Thymus (tissue), 11 donors: ENCODE measurements at regions not wholly inside any gene's neighbourhood (a gene's known extent, or its start where the extent isn't known, plus 50 kb on each side); places are given as distances from the start of the nearest gene placed in this dataset.

ENCODE experiments used
- DNase-seq, 9 donors: peaks; one replicate each; pipeline ENCODE4 v3.0.0-alpha.2; 2013; ENCODE audit warnings: low spot score in 9 of 9, low read depth in 6 of 9, missing footprints in 1 of 9
- H3K27ac ChIP-seq, 2 donors: one replicate each; pipeline ENCODE4 v1.5.1; 2013; ENCODE audit warnings: control low read depth in 1 of 2, low read depth in 1 of 2, low read length in 1 of 2, mild to moderate bottlenecking in 1 of 2, moderate library complexity in 1 of 2
- H3K27me3 ChIP-seq, 2 donors: one replicate each; pipeline ENCODE4 v1.5.1; 2013; ENCODE audit warnings: low read length in 1 of 2; ENCODE audit not compliant: control insufficient read depth in 2 of 2, insufficient read depth in 1 of 2
- H3K36me3 ChIP-seq, 2 donors: one replicate each; pipeline ENCODE4 v1.5.1; 2013; ENCODE audit warnings: low read length in 1 of 2, mild to moderate bottlenecking in 1 of 2, moderate library complexity in 1 of 2; ENCODE audit not compliant: control insufficient read depth in 2 of 2, insufficient read depth in 2 of 2
- H3K4me1 ChIP-seq, 2 donors: one replicate each; pipeline ENCODE4 v1.5.1; 2013; ENCODE audit warnings: low read length in 2 of 2; ENCODE audit not compliant: control insufficient read depth in 2 of 2, insufficient read depth in 2 of 2
- H3K4me3 ChIP-seq, 2 donors: one replicate each; pipeline ENCODE4 v1.5.1; 2013; ENCODE audit warnings: low read length in 2 of 2, control low read depth in 1 of 2, mild to moderate bottlenecking in 1 of 2
- H3K9me3 ChIP-seq, 2 donors: one replicate each; pipeline ENCODE4 v1.5.1; 2013; ENCODE audit warnings: low read length in 1 of 2, mild to moderate bottlenecking in 1 of 2; ENCODE audit not compliant: control insufficient read depth in 2 of 2, insufficient read depth in 1 of 2
- WGBS: extraction: QIAGEN DNeasy Blood & Tissue Kit; methylation state at CpG from one replicate; pipeline ENCODE4 v1.1.7; 2013; 5-methylcytosine and 5-hydroxymethylcytosine counted together
- donor health status: healthy.

DNA sequence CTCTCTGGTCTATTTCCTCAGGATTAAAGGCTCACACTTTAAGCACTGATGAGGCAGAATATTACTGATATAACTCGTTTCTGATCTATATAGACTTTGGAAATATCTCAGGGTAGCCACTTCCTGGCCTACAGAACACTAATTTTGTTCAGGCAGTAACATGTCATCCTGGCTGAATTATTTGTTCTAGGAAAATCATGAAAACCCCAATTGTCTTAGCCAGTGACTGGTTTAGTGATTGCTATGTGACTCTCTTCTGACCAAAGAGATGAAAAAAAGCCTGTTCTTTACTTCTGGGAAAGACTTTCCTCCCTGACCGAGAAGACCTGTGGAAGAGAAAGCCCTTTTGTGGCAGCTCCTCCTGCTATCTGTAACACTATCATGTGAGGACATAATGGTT, 453.7 kb downstream of the SETD4 start:
- H3K27ac ChIP-seq, result no peak overlapping the region
- no peak for DNase-seq
- H3K9me3 ChIP-seq, result no peaks in the 10 kb centered on the region
- peaks cover 0 to 5% of the 10 kb centered on the region in 2 donors for H3K4me1 ChIP-seq
- H3K27me3 ChIP-seq, result no peaks in the 10 kb centered on the region
- no peak overlapping the region for H3K4me3 ChIP-seq
- H3K36me3 ChIP-seq, result no peaks in the 10 kb centered on the region
- WGBS, result 89% methylated on average over 2 of the region's 2 CpGs

- Histone ChIP-seq H3K4me3 (no peak overlapping the region), H3K27ac (no peak overlapping the region), H3K4me1 (peaks cover 0 to 5% of the 10 kb centered on the region in 2 donors), H3K36me3 (no peaks in the 10 kb centered on the region), H3K9me3 (no peaks in the 10 kb centered on the region), H3K27me3 (no peaks in the 10 kb centered on the region)
- WGBS, result 98% methylated on average over 6 of the region's 6 CpGs
- DNase-seq, result no peak
Observed at GRCh38 chr21:35606146-35606545, 454.2 kb downstream of the SETD4 start.

DNA sequence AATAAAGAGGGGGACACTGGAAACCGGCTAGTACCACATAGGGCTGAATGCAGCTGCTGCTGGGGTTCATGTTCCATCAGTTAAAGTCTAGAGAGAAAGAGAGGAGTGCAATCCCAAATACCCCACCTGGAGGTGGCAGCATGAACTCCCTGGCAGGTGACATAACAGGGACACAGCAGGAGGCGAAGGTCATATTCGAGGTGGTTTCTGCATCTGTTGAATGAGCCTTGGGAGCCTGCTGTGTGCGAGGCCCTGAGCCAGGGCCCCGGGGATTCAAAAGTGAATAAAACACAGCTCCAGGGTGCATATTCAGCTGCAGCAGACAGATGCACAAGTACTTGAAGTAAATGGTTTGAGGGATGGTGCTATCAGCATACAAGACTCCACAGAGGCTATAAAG, 456.8 kb downstream of the SETD4 start:
- DNase-seq, result no peak
- Histone ChIP-seq H3K36me3 (no peaks in the 10 kb centered on the region), H3K4me1 (peaks cover 0 to 5% of the 10 kb centered on the region in 2 donors), H3K27ac (no peak overlapping the region), H3K27me3 (no peaks in the 10 kb centered on the region), H3K4me3 (no peak overlapping the region), H3K9me3 (no peaks in the 10 kb centered on the region)
- 94% methylated on average over 5 of the region's 5 CpGs for WGBS

DNA sequence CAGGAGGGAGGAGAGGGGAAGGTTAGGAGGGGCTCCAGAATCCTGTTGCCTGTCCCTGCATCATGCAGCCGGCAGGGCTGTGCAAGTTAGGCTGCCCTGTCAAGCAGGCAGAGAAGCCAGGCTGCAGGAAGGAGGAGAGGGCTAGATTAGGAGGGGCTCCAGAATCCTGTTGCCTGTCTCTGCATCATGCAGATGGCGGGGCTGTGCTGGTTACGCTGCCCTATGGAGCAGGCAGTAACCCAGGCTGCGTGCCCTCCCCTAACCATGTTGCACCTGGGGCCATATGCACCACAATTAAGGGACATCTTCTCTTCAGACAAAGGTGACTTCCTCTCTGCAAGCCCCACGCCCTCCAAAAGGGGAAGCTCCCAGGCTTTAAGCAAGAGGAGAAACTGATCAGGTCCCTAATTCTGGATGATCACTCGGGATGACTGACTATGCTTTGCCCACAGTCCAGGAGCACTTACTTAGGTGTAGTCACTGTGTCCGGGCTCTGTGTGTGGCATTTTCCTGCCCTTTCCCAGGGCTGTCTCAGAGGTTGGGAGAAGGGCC, 457.4 kb downstream of the SETD4 start:
- Histone ChIP-seq H3K27me3 (no peaks in the 10 kb centered on the region), H3K36me3 (no peaks in the 10 kb centered on the region), H3K4me1 (peaks cover 0 to 5% of the 10 kb centered on the region in 2 donors), H3K4me3 (no peak overlapping the region), H3K27ac (no peak overlapping the region), H3K9me3 (no peaks in the 10 kb centered on the region)
- 82% methylated on average over 7 of the region's 7 CpGs for WGBS
- DNase-seq, result no peak

DNA sequence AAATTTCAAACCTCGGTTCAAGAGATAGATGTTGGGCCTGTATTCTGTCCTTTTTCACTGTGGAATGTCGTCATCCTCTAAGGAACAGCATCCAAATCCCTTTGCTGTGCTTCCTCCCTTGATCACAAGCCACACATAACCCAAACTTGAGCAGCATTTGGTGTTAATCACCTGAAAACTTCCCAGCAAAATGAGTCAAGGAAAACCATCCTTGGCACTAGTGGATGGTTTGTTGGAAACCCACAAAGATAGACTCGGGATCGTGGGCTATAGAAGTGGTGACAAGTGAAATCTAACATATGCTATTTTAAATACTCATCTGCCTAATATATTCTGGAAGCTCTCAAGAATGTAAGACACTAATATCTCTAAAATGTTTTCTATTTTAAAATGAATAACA, 459.1 kb downstream of the SETD4 start:
- no peaks in the 10 kb centered on the region for H3K9me3 ChIP-seq
- no peak for DNase-seq
- peaks cover 0 to 5% of the 10 kb centered on the region in 2 donors for H3K4me1 ChIP-seq
- no peak overlapping the region for H3K4me3 ChIP-seq
- H3K27ac ChIP-seq, result no peak overlapping the region
- 95% methylated on average over 4 of the region's 4 CpGs for WGBS
- no peaks in the 10 kb centered on the region for H3K36me3 ChIP-seq
- no peaks in the 10 kb centered on the region for H3K27me3 ChIP-seq

DNA sequence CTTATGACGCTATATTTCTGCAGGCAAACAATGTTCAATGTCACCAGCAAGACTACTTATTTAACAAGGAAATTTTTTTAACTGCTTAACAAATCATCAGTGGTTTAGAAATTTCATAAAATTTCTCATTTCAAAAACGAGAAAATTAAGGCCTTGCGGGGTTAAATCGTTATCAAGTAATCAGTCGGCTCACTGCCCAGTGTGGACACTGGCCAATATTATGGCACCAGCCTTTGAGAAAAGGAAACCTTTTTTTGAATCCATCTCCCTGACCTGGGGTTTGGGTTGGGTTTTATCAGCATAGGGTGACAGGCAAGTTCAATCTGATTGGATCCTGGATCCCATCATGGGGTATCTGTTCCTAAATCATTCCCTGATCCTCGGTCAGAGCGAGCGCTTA, 461.2 kb downstream of the SETD4 start:
- Histone ChIP-seq H3K4me3 (no peak overlapping the region), H3K4me1 (peaks cover 0 to 5% of the 10 kb centered on the region in 2 donors), H3K36me3 (no peaks in the 10 kb centered on the region), H3K9me3 (no peaks in the 10 kb centered on the region), H3K27ac (no peak overlapping the region), H3K27me3 (no peaks in the 10 kb centered on the region)
- 92% methylated on average over 8 of the region's 8 CpGs for WGBS
- no peak for DNase-seq

- no peaks in the 10 kb centered on the region for H3K27me3 ChIP-seq
- H3K36me3 ChIP-seq, result no peaks in the 10 kb centered on the region
- no peak for DNase-seq
- WGBS, result 87% methylated on average over 7 of the region's 7 CpGs
- H3K4me1 ChIP-seq, result peaks cover 0 to 3% of the 10 kb centered on the region in 2 donors
- H3K27ac ChIP-seq, result no peak overlapping the region
- H3K9me3 ChIP-seq, result no peaks in the 10 kb centered on the region
- no peak overlapping the region for H3K4me3 ChIP-seq
Observed at GRCh38 chr21:35597750-35598339, 462.5 kb downstream of the SETD4 start.

- no peak overlapping the region for H3K4me3 ChIP-seq
Observed at GRCh38 chr21:35594905-35595304, 465.4 kb downstream of the SETD4 start.

GRCh38 chr21:35593000-35593502, 467.3 kb downstream of the SETD4 start:
- H3K9me3 ChIP-seq, result no peaks in the 10 kb centered on the region
- H3K36me3 ChIP-seq, result no peaks in the 10 kb centered on the region
- H3K4me3 ChIP-seq, result no peak overlapping the region
- WGBS, result 88% methylated on average over 5 of the region's 5 CpGs
- no peaks in the 10 kb centered on the region for H3K4me1 ChIP-seq
- H3K27ac ChIP-seq, result no peak overlapping the region
- no peaks in the 10 kb centered on the region for H3K27me3 ChIP-seq
- no peak for DNase-seq

More at GRCh38 chr21:35594905-35595304, 465.4 kb downstream of the SETD4 start:
- H3K9me3 ChIP-seq, result no peaks in the 10 kb centered on the region
- H3K36me3 ChIP-seq, result no peaks in the 10 kb centered on the region
- no peak overlapping the region for H3K27ac ChIP-seq
- DNase-seq, result no peak
- H3K27me3 ChIP-seq, result no peaks in the 10 kb centered on the region
- no peaks in the 10 kb centered on the region for H3K4me1 ChIP-seq
- WGBS, result 98% methylated on average over 5 of the region's 5 CpGs
